CD4-positive, alpha-beta T cell (primary cell): ENCODE measurements at regions not wholly inside any gene's neighbourhood (a gene's known extent, or its start where the extent isn't known, plus 50 kb on each side); places are given as distances from the start of the nearest gene placed in this dataset.

Experiments
- ATAC-seq: fragments of 200-7000 bp; cut with Tn5 transposase; one replicate; pipeline ENCODE4 v1.10.0; 2022; ENCODE audit warnings: mild to moderate bottlenecking; ENCODE audit not compliant: poor library complexity
- CTCF ChIA-PET: fragments of 350-600 bp; sonication (Branson Sonifier 250); formaldehyde crosslinking; loops from one replicate; lab custom pipeline; 2021; ENCODE audit warnings: antibody characterized with exemption, inconsistent platforms; lab: Charles Lee
- POLR2A ChIA-PET: fragments of 350-600 bp; sonication (Branson Sonifier 250); formaldehyde crosslinking; loops from one replicate; lab custom pipeline; 2021; ENCODE audit warnings: antibody characterized with exemption, inconsistent platforms; lab: Charles Lee
- DNase-seq, 14 experiments: peaks; one replicate each; pipeline ENCODE4 v3.0.0-alpha.2; 2013 to 2020; ENCODE audit warnings: mixed read lengths in 2 of 14
- H3K27ac ChIP-seq, 2 donors: one replicate each; pipeline versions ENCODE4 v1.5.1 to v1.7.0; 2013; ENCODE audit warnings: low read length in 2 of 2, low read depth in 1 of 2, mild to moderate bottlenecking in 1 of 2
- H3K27me3 ChIP-seq, 2 experiments: 1 replicate in 1 of 2; 2 replicates in 1 of 2; pipeline versions ENCODE4 v1.6.1 to v1.7.0; 2013; ENCODE audit warnings: low read length in 2 of 2, control low read depth in 1 of 2, mild to moderate bottlenecking in 1 of 2, moderate library complexity in 1 of 2; ENCODE audit not compliant: insufficient read depth in 2 of 2, control insufficient read depth in 1 of 2
- H3K36me3 ChIP-seq: one replicate; pipeline ENCODE4 v1.6.1; 2013; ENCODE audit warnings: low read length, control low read depth; ENCODE audit not compliant: insufficient read depth
- H3K4me1 ChIP-seq: one replicate; pipeline ENCODE4 v1.6.1; 2013; ENCODE audit warnings: low read length, control low read depth; ENCODE audit not compliant: insufficient read depth
- H3K4me3 ChIP-seq: one replicate; pipeline ENCODE4 v1.5.1; 2013; ENCODE audit warnings: mild to moderate bottlenecking, low read length, moderate library complexity
- H3K9me3 ChIP-seq, 2 experiments: 1 replicate in 1 of 2; 2 replicates in 1 of 2; pipeline versions ENCODE4 v1.6.1 to v1.7.0; 2013; ENCODE audit warnings: low read length in 2 of 2, mild to moderate bottlenecking in 2 of 2, control low read depth in 1 of 2, moderate library complexity in 1 of 2; ENCODE audit not compliant: control insufficient read depth in 1 of 2, insufficient read depth in 1 of 2
- H3K27ac Mint-ChIP-seq: one replicate; pipeline ENCODE4 v1.8.0; 2020; ENCODE audit warnings: mixed read lengths
- H3K27me3 Mint-ChIP-seq: one replicate; pipeline ENCODE4 v1.8.0; 2021; ENCODE audit warnings: mixed read lengths
- H3K36me3 Mint-ChIP-seq: one replicate; pipeline ENCODE4 v1.8.0; 2021; ENCODE audit warnings: low read depth, mixed read lengths
- H3K4me1 Mint-ChIP-seq: one replicate; pipeline ENCODE4 v1.8.0; 2021; ENCODE audit warnings: low read depth, mixed read lengths
- H3K4me3 Mint-ChIP-seq: one replicate; pipeline ENCODE4 v1.8.0; 2020; ENCODE audit warnings: mild to moderate bottlenecking, mixed read lengths
- H3K9me3 Mint-ChIP-seq: one replicate; pipeline ENCODE4 v1.8.0; 2020; ENCODE audit warnings: mixed read lengths
- intact Hi-C, 2 experiments: fragments of 100-400 bp; cut with DNase I in 1 of 2; cut with micrococcal nuclease in 1 of 2; formaldehyde crosslinking; loops; one replicate each; pipeline versions ENCODE4 v1.15.1 to v1.9.0; 2023 to 2025; cut with DNase I, micrococcal nuclease
- TF ChIP-seq, protein P1 (sequence below): fragments of 200-600 bp; IDR thresholded peaks from one replicate; pipeline ENCODE4 v1.8.0; 2022; ENCODE audit warnings: antibody characterized with exemption, mild to moderate bottlenecking

DNA sequence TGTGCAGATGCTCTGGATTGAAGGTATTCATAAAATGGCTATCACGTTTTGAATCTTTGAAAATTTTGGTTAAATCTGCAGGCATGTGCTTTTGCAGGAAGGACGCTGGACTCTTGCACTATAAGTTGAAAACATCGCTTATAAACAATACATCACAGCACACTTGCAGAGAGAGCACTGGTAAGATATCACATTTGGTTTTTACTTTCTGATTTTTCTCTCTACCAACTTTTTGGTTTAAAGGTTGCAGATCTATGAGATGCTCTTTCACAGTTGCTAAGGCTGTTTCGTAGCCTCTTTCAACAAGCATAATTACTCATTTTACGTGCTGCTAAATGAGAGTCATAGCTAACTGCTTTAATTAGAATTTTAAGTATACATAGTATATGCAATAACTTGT lies 724.4 kb upstream of the ARRDC4 start:
- H3K9me3 Mint-ChIP-seq, result no peaks in the 10 kb centered on the region
- H3K36me3 Mint-ChIP-seq, result no peaks in the 10 kb centered on the region
- Histone ChIP-seq H3K27ac (no peak overlapping the region), H3K4me1 (no peaks in the 10 kb centered on the region), H3K9me3 (no peaks in the 10 kb centered on the region), H3K4me3 (no peak overlapping the region), H3K36me3 (no peaks in the 10 kb centered on the region), H3K27me3 (no peaks in the 10 kb centered on the region)
- no peak overlapping the region for H3K4me3 Mint-ChIP-seq
- TF ChIP-seq, protein P1, sequence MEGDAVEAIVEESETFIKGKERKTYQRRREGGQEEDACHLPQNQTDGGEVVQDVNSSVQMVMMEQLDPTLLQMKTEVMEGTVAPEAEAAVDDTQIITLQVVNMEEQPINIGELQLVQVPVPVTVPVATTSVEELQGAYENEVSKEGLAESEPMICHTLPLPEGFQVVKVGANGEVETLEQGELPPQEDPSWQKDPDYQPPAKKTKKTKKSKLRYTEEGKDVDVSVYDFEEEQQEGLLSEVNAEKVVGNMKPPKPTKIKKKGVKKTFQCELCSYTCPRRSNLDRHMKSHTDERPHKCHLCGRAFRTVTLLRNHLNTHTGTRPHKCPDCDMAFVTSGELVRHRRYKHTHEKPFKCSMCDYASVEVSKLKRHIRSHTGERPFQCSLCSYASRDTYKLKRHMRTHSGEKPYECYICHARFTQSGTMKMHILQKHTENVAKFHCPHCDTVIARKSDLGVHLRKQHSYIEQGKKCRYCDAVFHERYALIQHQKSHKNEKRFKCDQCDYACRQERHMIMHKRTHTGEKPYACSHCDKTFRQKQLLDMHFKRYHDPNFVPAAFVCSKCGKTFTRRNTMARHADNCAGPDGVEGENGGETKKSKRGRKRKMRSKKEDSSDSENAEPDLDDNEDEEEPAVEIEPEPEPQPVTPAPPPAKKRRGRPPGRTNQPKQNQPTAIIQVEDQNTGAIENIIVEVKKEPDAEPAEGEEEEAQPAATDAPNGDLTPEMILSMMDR, result no peak
- no peak overlapping the region for H3K27ac Mint-ChIP-seq
- no peaks in the 10 kb centered on the region for H3K4me1 Mint-ChIP-seq
- DNase-seq (no peak), ATAC-seq (no peak)
- ChIA-PET POLR2A (no interaction called here), CTCF (no interaction called here)
- intact Hi-C loops, result no loop called here
- H3K27me3 Mint-ChIP-seq, result no peaks in the 10 kb centered on the region

DNA sequence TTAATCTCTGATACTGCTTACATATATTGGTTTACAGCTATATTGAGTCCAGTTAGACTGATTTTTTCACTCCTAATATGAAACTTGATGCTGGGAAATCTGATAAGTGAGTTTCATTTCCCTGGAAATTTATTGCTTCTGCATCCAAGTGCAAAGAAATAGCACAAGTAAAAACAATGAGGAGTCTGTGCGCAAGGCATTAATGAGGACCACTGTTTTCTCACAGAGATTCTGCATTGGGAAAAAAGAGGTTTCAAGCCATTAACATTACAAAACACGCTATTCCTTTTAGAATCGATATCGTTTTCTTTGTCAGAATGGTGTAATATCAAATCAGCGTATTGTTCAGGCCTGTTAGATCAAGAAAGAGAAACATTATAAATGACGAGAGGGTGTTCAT lies 723.3 kb upstream of the ARRDC4 start:
- H3K27ac Mint-ChIP-seq, result no peak overlapping the region
- no peak for DNase-seq

DNA sequence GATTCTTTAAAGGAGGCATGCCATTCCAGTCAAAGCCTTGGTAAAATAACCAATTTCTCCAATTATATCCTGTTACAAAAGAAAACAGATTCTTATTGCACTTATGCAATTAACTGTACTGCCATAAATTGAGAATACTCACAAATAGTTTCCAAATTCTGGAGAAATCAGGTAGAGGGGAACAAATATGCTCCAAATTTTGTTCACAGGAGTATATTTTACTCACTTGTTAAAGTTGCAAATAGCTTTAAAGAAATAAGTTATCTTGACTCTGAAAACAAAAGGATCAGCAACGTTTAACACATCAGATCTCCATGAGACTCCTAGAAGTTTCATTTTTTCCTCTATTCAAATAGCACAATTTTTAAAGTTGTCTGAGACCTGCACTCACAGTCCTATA lies 712.1 kb upstream of the ARRDC4 start:
- no peaks in the 10 kb centered on the region for H3K36me3 Mint-ChIP-seq
- H3K27ac Mint-ChIP-seq, result no peak overlapping the region
- no peaks in the 10 kb centered on the region for H3K4me1 Mint-ChIP-seq
- peaks cover 4 to 7% of the 10 kb centered on the region in 2 experiments for H3K9me3 ChIP-seq
- no peaks in the 10 kb centered on the region for H3K36me3 ChIP-seq
- no peaks in the 10 kb centered on the region for H3K4me1 ChIP-seq
- no peaks in the 10 kb centered on the region for H3K27me3 ChIP-seq
- CTCF ChIA-PET, result no interaction called here
- H3K27me3 Mint-ChIP-seq, result no peaks in the 10 kb centered on the region
- intact Hi-C loops, result no loop called here
- TF ChIP-seq, protein P1, result no peak
- POLR2A ChIA-PET, result no interaction called here
- no peak for DNase-seq
- peaks cover 9% of the 10 kb centered on the region for H3K9me3 Mint-ChIP-seq
- H3K27ac ChIP-seq, result no peak overlapping the region
- no peak overlapping the region for H3K4me3 Mint-ChIP-seq
- no peak for ATAC-seq
- H3K4me3 ChIP-seq, result no peak overlapping the region

More for the DNA sequence above, 723.3 kb upstream of the ARRDC4 start:
- Histone ChIP-seq H3K9me3 (no peaks in the 10 kb centered on the region), H3K27me3 (no peaks in the 10 kb centered on the region), H3K27ac (no peak overlapping the region), H3K4me3 (no peak overlapping the region), H3K36me3 (no peaks in the 10 kb centered on the region), H3K4me1 (no peaks in the 10 kb centered on the region)
- no peak for ATAC-seq
- intact Hi-C loops, result no loop called here
- Mint-ChIP-seq H3K4me3 (no peak overlapping the region), H3K27me3 (no peaks in the 10 kb centered on the region), H3K36me3 (no peaks in the 10 kb centered on the region), H3K4me1 (no peaks in the 10 kb centered on the region), H3K9me3 (no peaks in the 10 kb centered on the region)
- CTCF ChIA-PET, result no interaction called here
- POLR2A ChIA-PET, result no interaction called here
- TF ChIP-seq, protein P1, result no peak
